Body of pancreas (tissue), 4 donors: ENCODE measurements at regions not wholly inside any gene's neighbourhood (a gene's known extent, or its start where the extent isn't known, plus 50 kb on each side); places are given as distances from the start of the nearest gene placed in this dataset.

Experiments
- CTCF ChIP-seq, 7 experiments: fragments of 450-650 bp in 4 of 7; fragments of 200-600 bp in 3 of 7; sonication (generic) in 3 of 7; IDR thresholded peaks; one replicate each; pipeline ENCODE4 v1.5.1; 2016 to 2019; ENCODE audit warnings: antibody characterized with exemption in 7 of 7
- POLR2A ChIP-seq, 3 donors: fragments of 450-650 bp; IDR thresholded peaks; one replicate each; pipeline ENCODE4 v1.6.1; 2016; ENCODE audit warnings: antibody characterized with exemption in 3 of 3, mild to moderate bottlenecking in 2 of 3

GRCh38 chr12:30525171-30525570, 170.5 kb downstream of the IPO8 start:
- no peak for TF ChIP-seq POLR2A (IDR thresholded peaks at IDR 0.05)
- TF ChIP-seq CTCF (IDR thresholded peaks at IDR 0.05), result no peak
